ENCODE measurements at regions not wholly inside any gene's neighbourhood (a gene's known extent, or its start where the extent isn't known, plus 50 kb on each side); places are given as distances from the start of the nearest gene placed in this dataset.
"Not testable (repeated sequence)": the region's sequence is repeated elsewhere in the genome, so short reads cannot be mapped to it uniquely, and the experiment has no call there.

- not testable (repeated sequence) for H3K27ac ChIP-seq (ENCODE audit: insufficient read depth, low read depth, low read length, poor library complexity, severe bottlenecking); H3K9me3 ChIP-seq (ENCODE audit: control insufficient read depth, low read length); H3K36me3 ChIP-seq (ENCODE audit: control insufficient read depth, insufficient read depth, low read length); H3K27me3 ChIP-seq (ENCODE audit: control insufficient read depth, insufficient read depth, low read length, poor library complexity, severe bottlenecking); H3K4me3 ChIP-seq (ENCODE audit: insufficient read depth, low read depth, low read length); H3K4me1 ChIP-seq (ENCODE audit: control insufficient read depth, insufficient read depth, low read length)
- 92 to 95% methylated on average over 5 of the region's 5 CpGs for WGBS, 2 experiments
Observed at GRCh38 chr10:27354100-27354499, 113.5 kb upstream of the ACBD5 start.

GRCh38 chr10:27349987-27350386 is 109.4 kb upstream of the ACBD5 start:
- Histone ChIP-seq H3K4me1 (ENCODE audit: control insufficient read depth, insufficient read depth, low read length) (no peaks in the 10 kb centered on the region), H3K36me3 (ENCODE audit: control insufficient read depth, insufficient read depth, low read length) (no peaks in the 10 kb centered on the region), H3K4me3 (ENCODE audit: insufficient read depth, low read depth, low read length) (no peak overlapping the region), H3K27me3 (ENCODE audit: control insufficient read depth, insufficient read depth, low read length, poor library complexity, severe bottlenecking) (no peaks in the 10 kb centered on the region), H3K27ac (ENCODE audit: insufficient read depth, low read depth, low read length, poor library complexity, severe bottlenecking) (no peak overlapping the region), H3K9me3 (ENCODE audit: control insufficient read depth, low read length) (no peaks in the 10 kb centered on the region)
- 93 to 94% methylated on average over 17 to 20 of the region's 20 CpGs for WGBS, 2 experiments

GRCh38 chr10:27347827-27348207 is 107.2 kb upstream of the ACBD5 start:
- H3K27me3 ChIP-seq (ENCODE audit: control insufficient read depth, insufficient read depth, low read length, poor library complexity, severe bottlenecking); H3K27ac ChIP-seq (ENCODE audit: insufficient read depth, low read depth, low read length, poor library complexity, severe bottlenecking); H3K36me3 ChIP-seq (ENCODE audit: control insufficient read depth, insufficient read depth, low read length); H3K4me3 ChIP-seq (ENCODE audit: insufficient read depth, low read depth, low read length); H3K4me1 ChIP-seq (ENCODE audit: control insufficient read depth, insufficient read depth, low read length); H3K9me3 ChIP-seq (ENCODE audit: control insufficient read depth, low read length): not testable (repeated sequence)
- WGBS, 2 experiments, result 62 to 63% methylated on average over 4 of the region's 4 CpGs

- Histone ChIP-seq H3K36me3 (ENCODE audit: control insufficient read depth, insufficient read depth, low read length) (no peaks in the 10 kb centered on the region), H3K4me3 (ENCODE audit: insufficient read depth, low read depth, low read length) (no peak overlapping the region), H3K27me3 (ENCODE audit: control insufficient read depth, insufficient read depth, low read length, poor library complexity, severe bottlenecking) (no peaks in the 10 kb centered on the region), H3K9me3 (ENCODE audit: control insufficient read depth, low read length) (no peaks in the 10 kb centered on the region), H3K27ac (ENCODE audit: insufficient read depth, low read depth, low read length, poor library complexity, severe bottlenecking) (no peak overlapping the region), H3K4me1 (ENCODE audit: control insufficient read depth, insufficient read depth, low read length) (no peaks in the 10 kb centered on the region)
- WGBS, 2 experiments, result 73 to 78% methylated on average over 4 of the region's 4 CpGs
Observed at GRCh38 chr10:27345455-27345920, 104.9 kb upstream of the ACBD5 start.

GRCh38 chr10:27344568-27345454 is 104.2 kb upstream of the ACBD5 start:
- Histone ChIP-seq H3K36me3 (ENCODE audit: control insufficient read depth, insufficient read depth, low read length) (no peaks in the 10 kb centered on the region), H3K27ac (ENCODE audit: insufficient read depth, low read depth, low read length, poor library complexity, severe bottlenecking) (no peak overlapping the region), H3K9me3 (ENCODE audit: control insufficient read depth, low read length) (no peaks in the 10 kb centered on the region), H3K4me3 (ENCODE audit: insufficient read depth, low read depth, low read length) (no peak overlapping the region), H3K4me1 (ENCODE audit: control insufficient read depth, insufficient read depth, low read length) (no peaks in the 10 kb centered on the region), H3K27me3 (ENCODE audit: control insufficient read depth, insufficient read depth, low read length, poor library complexity, severe bottlenecking) (no peaks in the 10 kb centered on the region)
- 78 to 79% methylated on average over 8 of the region's 8 CpGs for WGBS, 2 experiments

- Histone ChIP-seq H3K27ac (ENCODE audit: insufficient read depth, low read depth, low read length, poor library complexity, severe bottlenecking) (no peak overlapping the region), H3K36me3 (ENCODE audit: control insufficient read depth, insufficient read depth, low read length) (no peaks in the 10 kb centered on the region), H3K9me3 (ENCODE audit: control insufficient read depth, low read length) (no peaks in the 10 kb centered on the region), H3K27me3 (ENCODE audit: control insufficient read depth, insufficient read depth, low read length, poor library complexity, severe bottlenecking) (no peaks in the 10 kb centered on the region), H3K4me1 (ENCODE audit: control insufficient read depth, insufficient read depth, low read length) (no peaks in the 10 kb centered on the region), H3K4me3 (ENCODE audit: insufficient read depth, low read depth, low read length) (no peak overlapping the region)
- WGBS, 2 experiments, result 89 to 93% methylated on average over 3 of the region's 3 CpGs
Observed at GRCh38 chr10:27341001-27341400, 100.4 kb upstream of the ACBD5 start.

- not testable (repeated sequence) for H3K27ac ChIP-seq (ENCODE audit: insufficient read depth, low read depth, low read length, poor library complexity, severe bottlenecking); H3K9me3 ChIP-seq (ENCODE audit: control insufficient read depth, low read length); H3K4me3 ChIP-seq (ENCODE audit: insufficient read depth, low read depth, low read length); H3K36me3 ChIP-seq (ENCODE audit: control insufficient read depth, insufficient read depth, low read length); H3K4me1 ChIP-seq (ENCODE audit: control insufficient read depth, insufficient read depth, low read length); H3K27me3 ChIP-seq (ENCODE audit: control insufficient read depth, insufficient read depth, low read length, poor library complexity, severe bottlenecking)
- WGBS, 2 experiments, result 91 to 95% methylated on average over 3 of the region's 3 CpGs
Observed at GRCh38 chr10:27335246-27335645, 94.6 kb upstream of the ACBD5 start.

- H3K4me1 ChIP-seq (ENCODE audit: control insufficient read depth, insufficient read depth, low read length), result no peaks in the 10 kb centered on the region
- H3K9me3 ChIP-seq (ENCODE audit: control insufficient read depth, low read length), result no peaks in the 10 kb centered on the region
- H3K27me3 ChIP-seq (ENCODE audit: control insufficient read depth, insufficient read depth, low read length, poor library complexity, severe bottlenecking), result no peaks in the 10 kb centered on the region
- 90 to 97% methylated on average over 3 of the region's 3 CpGs for WGBS, 2 experiments
- no peaks in the 10 kb centered on the region for H3K36me3 ChIP-seq (ENCODE audit: control insufficient read depth, insufficient read depth, low read length)
- no peak overlapping the region for H3K4me3 ChIP-seq (ENCODE audit: insufficient read depth, low read depth, low read length)
- H3K27ac ChIP-seq (ENCODE audit: insufficient read depth, low read depth, low read length, poor library complexity, severe bottlenecking), result no peak overlapping the region
Observed at GRCh38 chr10:27330074-27330473, 89.5 kb upstream of the ACBD5 start.

- no peaks in the 10 kb centered on the region for H3K36me3 ChIP-seq (ENCODE audit: control insufficient read depth, insufficient read depth, low read length)
- no peak overlapping the region for H3K4me3 ChIP-seq (ENCODE audit: insufficient read depth, low read depth, low read length)
- H3K27me3 ChIP-seq (ENCODE audit: control insufficient read depth, insufficient read depth, low read length, poor library complexity, severe bottlenecking), result no peaks in the 10 kb centered on the region
- no peaks in the 10 kb centered on the region for H3K4me1 ChIP-seq (ENCODE audit: control insufficient read depth, insufficient read depth, low read length)
- no peak overlapping the region for H3K27ac ChIP-seq (ENCODE audit: insufficient read depth, low read depth, low read length, poor library complexity, severe bottlenecking)
- H3K9me3 ChIP-seq (ENCODE audit: control insufficient read depth, low read length), result no peaks in the 10 kb centered on the region
- 92 to 98% methylated on average over 1 of the region's 1 CpG for WGBS, 2 experiments
Observed at GRCh38 chr10:27328946-27329345, 88.3 kb upstream of the ACBD5 start.

GRCh38 chr10:27326748-27327147 is 86.2 kb upstream of the ACBD5 start:
- not testable (repeated sequence) for H3K4me3 ChIP-seq (ENCODE audit: insufficient read depth, low read depth, low read length); H3K9me3 ChIP-seq (ENCODE audit: control insufficient read depth, low read length); H3K27me3 ChIP-seq (ENCODE audit: control insufficient read depth, insufficient read depth, low read length, poor library complexity, severe bottlenecking); H3K4me1 ChIP-seq (ENCODE audit: control insufficient read depth, insufficient read depth, low read length); H3K36me3 ChIP-seq (ENCODE audit: control insufficient read depth, insufficient read depth, low read length); H3K27ac ChIP-seq (ENCODE audit: insufficient read depth, low read depth, low read length, poor library complexity, severe bottlenecking)
- WGBS, 2 experiments, result 90 to 95% methylated on average over 4 of the region's 5 CpGs
